Dermis blood vessel endothelial cell (primary cell): ENCODE measurements at regions not wholly inside any gene's neighbourhood (a gene's known extent, or its start where the extent isn't known, plus 50 kb on each side); places are given as distances from the start of the nearest gene placed in this dataset.
A peak's percentile ranks its signal among the peaks of the same experiment; 100 is the strongest.
"Not testable (repeated sequence)": the region's sequence is repeated elsewhere in the genome, so short reads cannot be mapped to it uniquely, and the experiment has no call there.

ENCODE experiments used
- DNase-seq: peaks from one replicate; pipeline ENCODE4 v3.0.0; 2010

GRCh38 chr1:244106837-244107493, 55.9 kb downstream of the ZBTB18 start:
- no peak for DNase-seq

- DNase-seq = no peak
Measured at GRCh38 chr1:244111027-244111426, 59.9 kb downstream of the ZBTB18 start.

- no peak for DNase-seq
Measured at GRCh38 chr1:244112041-244112440, 61.0 kb downstream of the ZBTB18 start.

- no peak for DNase-seq
Measured at GRCh38 chr1:244112636-244113035, 61.6 kb downstream of the ZBTB18 start.

GRCh38 chr1:244113532-244114320, 62.6 kb downstream of the ZBTB18 start:
- no peak for DNase-seq

- DNase-seq = no peak
Measured at GRCh38 chr1:244114892-244115291, 63.8 kb downstream of the ZBTB18 start.

GRCh38 chr1:244116946-244117345, 65.9 kb downstream of the ZBTB18 start:
- no peak for DNase-seq

GRCh38 chr1:244118109-244118761, 67.2 kb downstream of the ZBTB18 start:
- no peak for DNase-seq

GRCh38 chr1:244128591-244129383, 77.7 kb downstream of the ZBTB18 start:
- DNase-seq = no peak

- peak; percentile 63 for DNase-seq
Measured at GRCh38 chr1:244137276-244137675, 86.2 kb downstream of the ZBTB18 start.

GRCh38 chr1:244137725-244138124, 86.6 kb downstream of the ZBTB18 start:
- DNase-seq = peak; percentile 69

GRCh38 chr1:244138399-244138798, 87.3 kb downstream of the ZBTB18 start:
- peak; percentile 92 for DNase-seq

GRCh38 chr1:244139655-244140054, 88.6 kb downstream of the ZBTB18 start:
- peak; percentile 44 for DNase-seq

- DNase-seq = no peak
Measured at GRCh38 chr1:244140420-244140819, 89.3 kb downstream of the ZBTB18 start.

- DNase-seq = no peak
Measured at GRCh38 chr1:244144053-244144452, 93.0 kb downstream of the ZBTB18 start.

GRCh38 chr1:244150071-244150470, 99.0 kb downstream of the ZBTB18 start:
- DNase-seq = no peak

- no peak for DNase-seq
Measured at GRCh38 chr1:244150665-244151064, 99.6 kb downstream of the ZBTB18 start.

- DNase-seq = no peak
Measured at GRCh38 chr1:244151537-244151936, 100.5 kb downstream of the ZBTB18 start.

GRCh38 chr1:244154508-244154871, 103.4 kb downstream of the ZBTB18 start:
- no peak for DNase-seq

GRCh38 chr1:244154872-244155531, 103.9 kb downstream of the ZBTB18 start:
- DNase-seq = no peak

GRCh38 chr1:244155661-244156060, 104.6 kb downstream of the ZBTB18 start:
- no peak for DNase-seq

- not testable (repeated sequence) for DNase-seq
Measured at GRCh38 chr1:244156617-244157016, 105.5 kb downstream of the ZBTB18 start.
